Activated T-cell treated with anti-CD3 and anti-CD28 coated beads, Interleukin-2, amount 50 U/mL, for 72 hours (primary cell): ENCODE measurements at regions not wholly inside any gene's neighbourhood (a gene's known extent, or its start where the extent isn't known, plus 50 kb on each side); places are given as distances from the start of the nearest gene placed in this dataset.

Experiments used
- ATAC-seq, 2 donors: fragments of 150-1000 bp; cut with Tn5 transposase; replicated peaks in 1 of 2; 2 replicates each; pipeline ENCODE4 v1.10.0; 2021; ENCODE audit warnings: moderate library complexity in 2 of 2, mild to moderate bottlenecking in 1 of 2
- DNase-seq, 2 donors: peaks; one replicate each; pipeline ENCODE4 v3.0.0; 2021 to 2022; ENCODE audit warnings: mixed read lengths in 1 of 2
- H3K27ac Mint-ChIP-seq: one replicate; pipeline ENCODE4 v1.8.0; 2022; ENCODE audit warnings: mild to moderate bottlenecking, moderate library complexity, mixed read lengths
- H3K27me3 Mint-ChIP-seq: one replicate; pipeline ENCODE4 v1.8.0; 2022; ENCODE audit warnings: low read depth, mixed read lengths
- H3K36me3 Mint-ChIP-seq, 2 donors: one replicate each; pipeline ENCODE4 v1.8.0; 2022; ENCODE audit warnings: mixed read lengths in 2 of 2, mild to moderate bottlenecking in 1 of 2; ENCODE audit not compliant: insufficient read depth in 2 of 2
- H3K4me1 Mint-ChIP-seq: one replicate; pipeline ENCODE4 v1.8.0; 2022; ENCODE audit warnings: low read depth, mixed read lengths
- H3K4me3 Mint-ChIP-seq, 2 donors: one replicate each; pipeline ENCODE4 v1.8.0; 2022; ENCODE audit warnings: mild to moderate bottlenecking in 2 of 2, mixed read lengths in 2 of 2, moderate library complexity in 2 of 2
- H3K9me3 Mint-ChIP-seq, 2 donors: one replicate each; pipeline ENCODE4 v1.8.0; 2022; ENCODE audit warnings: mixed read lengths in 2 of 2

DNA sequence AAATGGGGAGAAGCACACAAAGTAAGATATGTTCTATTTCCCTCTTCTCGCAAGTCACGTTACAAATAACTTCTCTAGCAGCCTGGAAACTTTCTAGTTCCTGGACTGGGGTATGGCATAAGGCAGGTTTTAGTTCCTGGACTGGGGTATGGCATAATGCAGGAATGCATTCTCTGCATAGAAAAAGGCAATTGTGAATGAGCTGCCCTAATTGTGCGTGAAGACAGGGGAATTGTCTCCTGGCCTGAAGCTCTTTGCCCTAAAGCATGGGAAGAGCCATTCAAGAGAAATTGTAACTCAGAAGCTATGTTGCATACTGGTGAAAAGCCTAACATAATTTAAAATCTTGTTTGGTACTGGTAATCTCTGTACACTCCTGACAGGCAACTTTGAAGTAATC is 54.3 kb upstream of the CBLB start:
- Mint-ChIP-seq H3K9me3 (peaks cover 10 to 11% of the 10 kb centered on the region in 2 donors), H3K4me1 (peaks cover 10% of the 10 kb centered on the region), H3K27me3 (no peaks in the 10 kb centered on the region), H3K27ac (no peak overlapping the region), H3K36me3 (peaks cover 11 to 15% of the 10 kb centered on the region in 2 donors), H3K4me3 (no peak overlapping the region)
- DNase-seq (no peak), ATAC-seq (no peak)

DNA sequence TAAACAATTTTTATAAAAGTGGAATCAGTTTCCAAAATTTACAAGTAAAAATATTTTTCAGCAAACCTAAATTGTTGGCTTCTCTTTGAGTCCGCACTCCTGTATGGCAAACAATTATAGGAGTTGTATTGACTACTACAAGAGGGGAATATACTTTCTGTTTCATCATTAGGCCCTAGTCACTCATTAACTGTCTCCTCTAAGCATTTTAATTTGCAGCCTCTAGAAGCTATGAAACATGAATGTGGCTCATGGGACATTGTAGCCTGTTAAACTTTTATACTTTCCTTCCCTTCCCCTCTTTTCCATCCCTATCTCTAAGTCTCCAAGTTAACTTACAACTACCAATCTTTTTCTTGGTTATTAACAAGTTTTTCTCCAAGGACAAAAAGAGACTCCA is 58.9 kb upstream of the CBLB start:
- H3K9me3 Mint-ChIP-seq, result no peaks in the 10 kb centered on the region
- no peak overlapping the region for H3K27ac Mint-ChIP-seq
- no peaks in the 10 kb centered on the region for H3K27me3 Mint-ChIP-seq
- H3K4me3 Mint-ChIP-seq, result no peak overlapping the region
- no peak for DNase-seq
- H3K36me3 Mint-ChIP-seq, result no peaks in the 10 kb centered on the region
- no peaks in the 10 kb centered on the region for H3K4me1 Mint-ChIP-seq
- ATAC-seq, result no peak

DNA sequence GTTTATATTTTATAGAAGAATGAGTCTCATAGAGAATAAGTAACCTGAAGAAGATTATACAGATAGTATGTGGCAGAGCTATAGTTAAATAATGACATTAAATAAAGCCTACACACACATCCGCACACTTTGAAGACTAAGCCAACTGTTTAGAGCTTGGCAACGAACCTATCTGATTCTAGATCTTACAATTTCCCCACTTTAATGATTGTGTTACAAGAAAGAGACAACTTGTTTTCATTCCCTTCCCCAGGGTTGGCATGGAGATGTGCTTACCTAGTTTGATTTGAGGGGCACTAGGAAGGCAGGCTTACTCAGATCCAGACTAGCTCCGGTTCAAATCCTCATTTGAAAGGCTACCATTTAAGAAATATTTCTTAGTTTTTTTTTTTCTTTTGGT is 61.9 kb upstream of the CBLB start:
- H3K27ac Mint-ChIP-seq, result no peak overlapping the region
- no peaks in the 10 kb centered on the region for H3K36me3 Mint-ChIP-seq
- no peaks in the 10 kb centered on the region for H3K4me1 Mint-ChIP-seq
- H3K27me3 Mint-ChIP-seq, result no peaks in the 10 kb centered on the region
- H3K9me3 Mint-ChIP-seq, result no peaks in the 10 kb centered on the region
- no peak for ATAC-seq
- H3K4me3 Mint-ChIP-seq, result no peak overlapping the region
- DNase-seq, result no peak

DNA sequence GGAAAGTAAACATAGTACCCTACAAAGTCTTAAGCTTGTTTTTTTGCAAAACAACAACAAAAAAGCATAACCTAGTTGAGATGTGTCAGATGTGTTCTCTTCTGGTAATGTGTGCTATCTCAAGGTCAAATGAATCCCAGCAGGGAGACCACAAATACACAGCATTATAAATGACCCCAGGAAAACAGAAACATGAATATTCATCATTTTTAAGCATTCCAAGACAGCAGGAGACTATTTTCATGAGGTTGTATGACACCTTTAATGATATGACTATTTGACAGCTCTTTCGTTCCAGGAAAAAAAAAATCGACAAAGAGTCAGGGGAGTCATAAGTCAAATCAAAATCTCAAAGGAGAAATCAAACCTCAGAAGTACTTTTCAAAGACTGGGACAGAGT is 62.7 kb upstream of the CBLB start:
- no peaks in the 10 kb centered on the region for H3K27me3 Mint-ChIP-seq
- no peak overlapping the region for H3K27ac Mint-ChIP-seq
- peaks cover 2 to 3% of the 10 kb centered on the region in 2 donors for H3K9me3 Mint-ChIP-seq
- no peak for ATAC-seq
- no peak overlapping the region for H3K4me3 Mint-ChIP-seq
- DNase-seq, result no peak
- H3K4me1 Mint-ChIP-seq, result no peaks in the 10 kb centered on the region
- peaks cover 0 to 1% of the 10 kb centered on the region in 2 donors for H3K36me3 Mint-ChIP-seq

DNA sequence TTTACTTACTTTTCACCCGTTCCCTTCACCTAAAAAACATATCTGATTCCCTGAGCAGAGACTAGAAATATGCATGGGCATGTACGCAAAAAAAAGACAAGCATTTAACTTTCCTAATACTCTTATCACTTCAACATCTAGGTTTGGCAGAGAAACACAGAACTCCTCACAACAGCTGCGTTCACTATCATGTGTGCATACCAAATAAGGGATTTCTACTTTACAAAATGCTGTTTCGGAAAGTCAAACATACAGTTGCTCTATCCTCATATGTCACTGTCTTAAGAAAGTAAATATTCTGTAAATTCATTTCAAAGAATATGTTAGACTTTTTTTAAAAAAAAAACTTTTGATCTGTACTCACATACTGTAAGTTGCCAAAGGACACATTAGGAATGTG is 65.1 kb upstream of the CBLB start:
- H3K27ac Mint-ChIP-seq, result no peak overlapping the region
- H3K36me3 Mint-ChIP-seq, result peaks cover 1% of the 10 kb centered on the region in 2 donors

DNA sequence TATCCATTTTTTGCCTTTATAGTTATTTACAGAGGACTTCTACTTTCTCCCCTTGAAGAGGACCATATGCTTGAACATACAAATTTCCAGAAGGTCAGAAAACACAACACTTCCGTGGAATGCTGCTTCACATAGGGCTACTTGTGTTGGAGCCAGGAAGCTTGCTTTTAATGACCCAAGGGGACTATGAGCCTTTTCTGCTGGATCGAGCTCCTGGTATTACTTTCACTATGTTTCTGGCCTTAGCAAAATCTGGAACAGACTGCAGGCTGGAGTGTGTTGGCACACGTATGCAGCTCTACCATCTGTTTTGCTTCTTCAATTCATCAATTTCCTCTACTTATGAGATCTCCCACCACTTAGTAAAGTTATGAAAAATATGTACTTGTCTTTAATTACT is 69.3 kb upstream of the CBLB start:
- Mint-ChIP-seq H3K36me3 (peaks cover 1% of the 10 kb centered on the region in 2 donors), H3K9me3 (peaks cover 6% of the 10 kb centered on the region in 2 donors), H3K4me1 (no peaks in the 10 kb centered on the region), H3K27ac (no peak overlapping the region), H3K4me3 (peak overlapping the region in 1 of 2 donors; percentile 1), H3K27me3 (no peaks in the 10 kb centered on the region)
- DNase-seq, result no peak
- no peak for ATAC-seq

More for the DNA sequence above, 65.1 kb upstream of the CBLB start:
- ATAC-seq (no peak), DNase-seq (no peak)
- Mint-ChIP-seq H3K9me3 (peaks cover 6% of the 10 kb centered on the region in 2 donors), H3K27me3 (no peaks in the 10 kb centered on the region), H3K4me1 (no peaks in the 10 kb centered on the region), H3K4me3 (no peak overlapping the region)

DNA sequence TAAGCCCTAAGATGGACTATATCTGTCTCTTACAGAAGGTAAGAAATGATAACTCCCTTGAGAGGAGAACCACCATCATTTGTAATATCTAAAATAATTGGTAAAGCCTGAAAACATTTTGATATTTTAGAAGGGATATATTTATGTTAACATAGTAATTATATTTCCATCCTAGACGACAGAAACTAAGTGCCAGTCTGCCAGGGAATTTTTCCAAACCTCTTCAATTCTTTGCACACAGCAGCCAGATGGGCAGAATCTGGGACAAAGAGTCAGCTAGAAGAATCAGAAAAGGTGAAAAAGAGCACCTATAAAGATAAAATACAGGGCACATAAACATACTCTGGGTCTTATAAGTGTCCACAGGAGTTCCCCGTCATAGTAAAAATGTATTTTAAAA is 70.0 kb upstream of the CBLB start:
- ATAC-seq (no peak), DNase-seq (no peak)
- Mint-ChIP-seq H3K36me3 (peaks cover 1% of the 10 kb centered on the region in 2 donors), H3K9me3 (peaks cover 6% of the 10 kb centered on the region in 2 donors), H3K4me1 (no peaks in the 10 kb centered on the region), H3K4me3 (no peak overlapping the region), H3K27ac (no peak overlapping the region), H3K27me3 (no peaks in the 10 kb centered on the region)

DNA sequence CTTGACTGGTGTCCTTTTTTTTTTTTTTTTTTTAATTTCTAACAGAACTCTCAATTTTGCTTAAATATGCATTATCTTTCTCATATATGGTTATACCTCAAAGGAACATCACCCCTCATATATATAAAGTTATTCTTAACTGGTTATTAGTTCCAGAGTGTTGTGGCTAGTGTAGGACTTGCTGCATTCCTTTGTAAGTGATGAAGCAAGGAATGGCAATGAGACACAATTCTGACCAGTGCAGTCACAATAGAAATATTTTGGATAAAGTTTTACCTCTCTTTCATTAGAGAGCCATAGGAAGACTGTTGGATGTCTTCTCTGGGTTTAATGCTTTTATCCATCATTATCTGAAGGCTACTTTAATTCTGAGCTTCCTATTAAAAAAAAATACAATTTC is 75.5 kb upstream of the CBLB start:
- no peaks in the 10 kb centered on the region for H3K4me1 Mint-ChIP-seq
- no peak for DNase-seq

DNA sequence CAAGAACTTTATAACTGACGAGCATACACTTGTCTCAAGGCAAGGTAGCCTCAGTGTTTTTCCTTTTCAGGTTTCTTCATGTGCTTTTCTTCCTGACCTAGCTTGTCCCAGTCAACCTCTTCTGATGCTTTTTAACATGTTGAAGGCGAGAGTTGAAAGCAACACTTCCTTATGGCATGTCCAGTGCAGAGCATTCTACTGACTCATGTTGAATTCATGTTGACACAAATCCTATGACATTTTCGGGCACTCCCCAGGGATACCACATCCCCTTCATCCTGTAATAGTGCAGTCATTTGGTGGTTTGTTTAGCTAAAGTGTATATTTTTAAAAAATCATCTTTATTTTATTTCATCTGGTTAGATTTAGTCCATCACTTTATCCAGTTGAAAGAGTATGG is 75.9 kb upstream of the CBLB start:
- no peak for DNase-seq
- Mint-ChIP-seq H3K9me3 (no peaks in the 10 kb centered on the region), H3K4me3 (no peak overlapping the region), H3K4me1 (no peaks in the 10 kb centered on the region), H3K36me3 (no peaks in the 10 kb centered on the region), H3K27me3 (no peaks in the 10 kb centered on the region), H3K27ac (no peak overlapping the region)
- ATAC-seq, result no peak

More for the DNA sequence above, 75.5 kb upstream of the CBLB start:
- H3K4me3 Mint-ChIP-seq, result no peak overlapping the region
- H3K9me3 Mint-ChIP-seq, result no peaks in the 10 kb centered on the region
- no peak for ATAC-seq
- no peaks in the 10 kb centered on the region for H3K27me3 Mint-ChIP-seq
- H3K27ac Mint-ChIP-seq, result no peak overlapping the region
- no peaks in the 10 kb centered on the region for H3K36me3 Mint-ChIP-seq

DNA sequence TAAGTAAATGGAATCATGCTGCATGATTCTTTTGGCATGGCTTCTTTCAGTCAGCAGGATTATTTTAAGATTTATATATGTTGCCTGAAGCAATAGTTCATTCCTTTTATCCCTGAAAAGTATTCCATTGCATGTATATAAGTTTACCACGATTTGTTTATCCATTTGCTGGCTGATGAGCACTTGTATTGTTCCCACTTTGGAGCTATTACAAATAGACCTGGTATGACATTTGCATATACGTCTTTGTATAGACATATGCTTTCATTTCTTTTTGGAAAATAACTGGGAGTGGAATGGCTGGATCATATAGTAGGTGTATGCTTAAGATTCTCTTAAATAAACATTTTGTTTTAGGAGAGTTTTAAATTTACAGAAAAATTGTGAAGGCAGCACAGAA is 79.3 kb upstream of the CBLB start:
- Mint-ChIP-seq H3K27me3 (no peaks in the 10 kb centered on the region), H3K4me1 (no peaks in the 10 kb centered on the region), H3K9me3 (peaks cover 0 to 4% of the 10 kb centered on the region in 2 donors), H3K36me3 (no peaks in the 10 kb centered on the region), H3K4me3 (no peak overlapping the region), H3K27ac (no peak overlapping the region)
- ATAC-seq (no peak), DNase-seq (no peak)

DNA sequence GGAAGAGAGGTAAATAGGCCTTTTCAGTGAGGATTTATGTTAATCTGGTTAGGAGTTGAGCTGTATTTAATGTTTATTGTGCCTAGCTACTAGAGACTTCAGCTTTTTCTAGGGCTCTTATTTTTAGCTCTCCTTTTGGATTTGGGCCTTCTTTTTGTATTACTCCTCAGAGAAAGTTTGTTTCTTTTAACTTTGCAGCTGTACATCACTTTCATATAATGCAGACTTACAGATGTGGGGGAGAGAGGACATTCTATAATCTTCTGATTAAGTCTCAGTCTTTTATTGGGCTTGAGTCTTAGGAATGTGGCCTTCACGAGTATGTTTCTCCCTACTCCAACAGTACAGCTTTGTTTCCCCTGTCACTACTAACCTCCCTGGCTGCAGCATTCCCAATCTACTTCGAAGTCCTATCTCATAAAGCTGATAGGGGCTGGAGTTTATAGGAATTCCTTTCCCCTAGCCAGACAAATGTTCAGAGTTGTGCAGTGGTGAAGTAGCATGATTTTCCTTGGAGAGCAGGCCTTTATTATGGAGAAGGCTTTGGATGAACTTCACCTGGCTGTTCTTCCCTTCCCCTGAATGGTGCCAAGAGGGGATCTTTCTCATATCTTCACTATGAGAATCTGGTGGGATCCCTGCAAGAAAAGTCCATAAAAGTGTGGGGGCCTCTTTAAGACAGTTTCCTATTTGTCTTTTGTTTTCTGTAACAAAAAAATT is 82.2 kb upstream of the CBLB start:
- ATAC-seq, result no peak
- Mint-ChIP-seq H3K27me3 (no peaks in the 10 kb centered on the region), H3K27ac (no peak overlapping the region)

DNA sequence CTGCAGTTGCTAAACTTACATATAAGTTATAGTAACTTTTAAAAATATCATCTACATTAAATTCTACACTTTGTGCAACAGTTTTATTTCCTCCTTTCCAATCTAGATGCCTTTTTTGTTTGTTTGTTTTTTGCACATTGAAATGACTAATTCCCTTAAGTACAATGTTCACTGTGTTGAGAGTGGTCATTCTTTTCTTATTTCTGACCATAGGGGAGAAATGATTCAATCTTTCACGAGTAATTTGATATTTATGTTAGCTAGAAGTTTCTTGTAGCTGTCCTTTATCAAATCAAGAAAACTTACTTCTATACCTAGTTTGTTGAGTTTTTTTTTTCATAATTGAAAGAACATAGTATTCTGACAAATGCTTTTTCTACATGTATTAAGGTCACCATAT is 85.0 kb upstream of the CBLB start:
- Mint-ChIP-seq H3K4me3 (no peak overlapping the region), H3K4me1 (peaks cover 4% of the 10 kb centered on the region), H3K36me3 (peaks cover 2 to 3% of the 10 kb centered on the region in 2 donors), H3K27me3 (no peaks in the 10 kb centered on the region), H3K27ac (no peak overlapping the region), H3K9me3 (peaks cover 0 to 6% of the 10 kb centered on the region in 2 donors)
- DNase-seq (no peak), ATAC-seq (no peak)

More for the DNA sequence above, 82.2 kb upstream of the CBLB start:
- Mint-ChIP-seq H3K9me3 (peaks cover 0 to 6% of the 10 kb centered on the region in 2 donors), H3K4me1 (peaks cover 4% of the 10 kb centered on the region), H3K36me3 (peaks cover 2 to 3% of the 10 kb centered on the region in 2 donors), H3K4me3 (no peak overlapping the region)
- DNase-seq, result no peak

DNA sequence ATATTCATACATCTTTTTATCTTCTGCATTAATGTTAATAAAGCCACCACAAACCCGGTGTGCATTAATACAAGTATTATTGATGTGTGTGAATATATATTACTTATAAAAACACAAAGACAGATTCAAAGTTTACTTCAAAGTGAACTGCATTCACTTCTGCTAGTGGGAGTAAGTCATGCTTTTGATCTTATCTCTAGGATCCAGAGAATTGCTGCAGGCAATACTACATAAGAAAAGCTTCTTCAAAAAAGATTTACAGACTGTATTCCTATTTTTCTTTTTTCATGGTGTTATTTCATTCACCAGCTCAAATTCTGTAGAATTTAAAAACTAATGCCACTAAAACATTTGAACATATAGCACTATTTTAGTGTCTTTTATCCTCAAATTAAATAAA is 87.5 kb upstream of the CBLB start:
- H3K27ac Mint-ChIP-seq, result no peak overlapping the region
- H3K36me3 Mint-ChIP-seq, result peaks cover 2 to 7% of the 10 kb centered on the region in 2 donors
- no peaks in the 10 kb centered on the region for H3K27me3 Mint-ChIP-seq
- H3K9me3 Mint-ChIP-seq, result peaks cover 4 to 6% of the 10 kb centered on the region in 2 donors
- peaks cover 4% of the 10 kb centered on the region for H3K4me1 Mint-ChIP-seq
- no peak for DNase-seq
- ATAC-seq, result no peak
- no peak overlapping the region for H3K4me3 Mint-ChIP-seq

DNA sequence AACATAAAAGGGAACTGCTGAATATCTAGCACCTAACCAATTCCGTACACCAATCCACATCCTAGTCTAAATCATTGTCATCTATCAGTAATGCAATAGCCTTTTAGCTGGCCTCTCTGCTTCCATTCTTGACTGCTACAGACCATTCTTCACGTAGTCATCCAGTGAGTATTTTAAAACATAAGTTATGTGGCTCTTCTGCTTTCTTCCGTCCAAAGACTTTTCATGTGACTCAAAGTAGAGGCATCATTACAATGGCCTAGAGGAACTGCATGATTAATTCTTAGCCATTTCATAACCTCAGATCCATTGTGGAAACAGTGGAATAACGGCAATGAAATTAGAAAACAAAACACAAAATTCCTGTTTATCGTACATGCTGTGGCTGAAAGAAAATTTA is 88.9 kb upstream of the CBLB start:
- DNase-seq (no peak), ATAC-seq (no peak)
- Mint-ChIP-seq H3K36me3 (peaks cover 2 to 10% of the 10 kb centered on the region in 2 donors), H3K4me1 (peaks cover 4% of the 10 kb centered on the region), H3K9me3 (peaks cover 6 to 9% of the 10 kb centered on the region in 2 donors), H3K27ac (no peak overlapping the region), H3K4me3 (no peak overlapping the region), H3K27me3 (no peaks in the 10 kb centered on the region)
